ENCODE measurements at regions not wholly inside any gene's neighbourhood (a gene's known extent, or its start where the extent isn't known, plus 50 kb on each side); places are given as distances from the start of the nearest gene placed in this dataset.

GRCh38 chr1:30024411-30025195 is 698.8 kb downstream of the MATN1 start:
- TF ChIP-seq CTCF (IDR thresholded peaks at IDR 0.05 in 4 of 5, conservative IDR thresholded peaks at IDR 0.05 in 1 of 5) (no peak), POLR2A (IDR thresholded peaks at IDR 0.05) (no peak)

Data from gastrocnemius medialis (tissue), 4 donors.